NCI-H2107 (cell line): ENCODE measurements at regions not wholly inside any gene's neighbourhood (a gene's known extent, or its start where the extent isn't known, plus 50 kb on each side); places are given as distances from the start of the nearest gene placed in this dataset.
"Not testable (repeated sequence)": the region's sequence is repeated elsewhere in the genome, so short reads cannot be mapped to it uniquely, and the experiment has no call there.

ENCODE experiments used
- DNase-seq: peaks from one replicate; lab custom pipeline; 2025; lab: John Stamatoyannopoulos, UW

DNA sequence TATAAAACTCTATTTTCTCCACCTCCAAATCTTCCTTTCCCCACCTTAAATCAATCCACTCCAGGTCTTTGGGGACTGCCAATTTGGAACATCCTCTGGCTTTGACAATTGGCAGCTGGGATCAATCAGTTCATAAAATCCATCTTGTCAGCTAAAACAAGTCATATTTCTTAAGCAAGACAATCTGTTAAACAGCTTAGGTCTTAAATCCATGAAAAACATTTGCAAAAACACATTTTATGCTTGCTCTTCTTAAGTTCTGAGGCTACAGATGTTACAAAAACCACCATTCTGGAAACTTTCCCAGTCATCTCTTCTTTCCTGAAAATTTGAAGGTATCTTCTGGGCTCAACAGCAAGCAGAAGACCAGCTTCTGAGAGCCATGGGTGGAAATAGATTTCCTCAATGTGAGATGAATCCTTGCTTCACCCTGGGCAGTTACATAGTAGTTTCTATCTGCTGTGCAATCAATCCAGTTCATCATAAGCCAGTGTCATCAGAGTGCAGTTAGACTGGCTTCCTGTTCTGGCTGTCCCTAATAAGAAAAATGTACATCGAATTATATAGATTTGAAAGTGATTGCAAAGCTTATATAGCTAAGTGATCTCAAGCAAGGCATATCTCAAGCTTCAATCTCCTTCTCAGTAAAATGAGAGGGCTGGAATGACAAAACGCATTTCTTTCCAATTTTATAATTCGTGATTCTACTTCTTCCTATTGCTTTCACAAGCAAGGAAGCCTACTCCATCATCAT is 402.7 kb upstream of the INTU start:
- DNase-seq, result no peak

GRCh38 chr4:127236889-127237288 is 395.9 kb upstream of the INTU start:
- no peak for DNase-seq

DNA sequence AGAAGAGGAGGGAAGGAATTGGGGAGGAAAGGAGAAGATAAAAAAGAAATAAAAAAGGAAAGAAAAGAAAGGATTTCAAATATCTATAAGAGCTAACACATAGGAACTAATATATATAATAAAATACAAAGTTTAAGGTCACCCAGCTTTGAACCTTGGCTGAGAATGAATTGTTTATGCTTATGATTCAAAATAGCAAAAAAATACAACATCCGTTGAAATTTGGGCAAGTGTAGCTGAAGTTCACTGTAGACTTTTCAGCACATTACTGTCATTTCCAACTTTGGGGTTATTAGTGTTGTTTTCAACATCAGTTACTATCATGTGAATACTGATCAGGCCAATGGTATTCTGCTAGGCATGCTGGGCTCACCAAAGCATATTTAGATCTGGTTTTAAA is 395.2 kb upstream of the INTU start:
- no peak for DNase-seq

DNA sequence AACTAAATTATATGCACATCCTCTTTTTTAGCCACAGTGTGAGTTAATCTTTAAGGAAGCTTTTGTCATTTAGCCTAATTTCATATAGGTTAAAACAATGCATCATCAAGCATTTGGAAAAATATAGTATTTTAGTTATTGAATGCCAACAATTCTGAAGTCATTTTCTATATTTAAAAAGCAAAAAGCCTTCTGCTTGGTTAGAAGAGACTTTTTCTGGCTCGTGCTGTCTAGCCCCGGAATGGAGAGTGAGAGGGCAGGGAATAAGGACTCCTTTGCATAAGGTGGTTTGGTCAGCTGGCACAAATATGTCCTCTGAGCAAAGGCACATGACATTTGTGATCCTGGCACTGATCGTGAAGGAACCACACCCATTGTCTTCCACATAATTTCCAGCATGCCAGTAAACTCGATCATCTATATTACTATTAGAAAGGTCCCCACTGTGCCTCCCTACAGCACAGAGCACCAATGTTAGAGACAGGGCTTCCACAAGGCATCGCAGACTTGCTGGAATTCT is 393.7 kb upstream of the INTU start:
- no peak for DNase-seq

DNA sequence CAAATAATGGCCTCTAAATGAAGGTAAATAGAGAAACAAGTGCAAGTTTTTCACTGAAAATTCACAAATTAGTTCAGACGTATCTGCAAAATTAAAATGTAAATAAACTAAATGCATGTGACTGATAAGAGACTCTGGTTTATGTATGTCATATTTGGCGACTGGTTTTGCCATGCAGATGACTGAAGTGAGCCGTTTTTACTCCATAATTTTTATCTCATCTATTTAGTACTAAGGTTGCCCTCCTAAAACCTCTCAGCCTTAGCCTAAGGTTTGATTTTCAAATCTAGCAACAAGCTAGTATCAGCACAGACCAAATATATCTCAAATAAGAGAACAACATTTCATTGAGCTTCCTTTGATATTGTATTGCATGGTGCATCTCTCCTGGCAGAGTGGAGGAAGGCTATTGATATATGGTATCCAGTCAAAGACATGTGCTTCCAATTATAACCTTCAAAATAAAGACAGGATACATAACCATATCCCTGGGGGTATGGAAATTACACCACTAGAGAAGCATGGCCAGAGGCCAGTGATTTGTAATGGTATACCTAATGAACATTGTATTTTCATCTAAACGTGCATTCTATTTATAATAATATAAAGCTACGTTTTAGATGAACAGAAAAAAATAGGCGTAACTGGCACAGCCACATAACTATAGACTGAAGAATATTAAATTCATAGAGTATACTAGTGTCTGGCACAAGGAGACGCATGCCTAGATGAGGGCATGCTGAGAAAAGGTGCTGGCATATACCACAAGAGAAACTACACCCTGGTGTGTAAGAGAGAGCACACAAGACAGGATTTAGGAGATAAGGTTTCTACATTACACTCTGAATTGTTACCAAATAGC is 392.6 kb upstream of the INTU start:
- DNase-seq, result no peak

GRCh38 chr4:127240764-127241105 is 392.0 kb upstream of the INTU start:
- no peak for DNase-seq

DNA sequence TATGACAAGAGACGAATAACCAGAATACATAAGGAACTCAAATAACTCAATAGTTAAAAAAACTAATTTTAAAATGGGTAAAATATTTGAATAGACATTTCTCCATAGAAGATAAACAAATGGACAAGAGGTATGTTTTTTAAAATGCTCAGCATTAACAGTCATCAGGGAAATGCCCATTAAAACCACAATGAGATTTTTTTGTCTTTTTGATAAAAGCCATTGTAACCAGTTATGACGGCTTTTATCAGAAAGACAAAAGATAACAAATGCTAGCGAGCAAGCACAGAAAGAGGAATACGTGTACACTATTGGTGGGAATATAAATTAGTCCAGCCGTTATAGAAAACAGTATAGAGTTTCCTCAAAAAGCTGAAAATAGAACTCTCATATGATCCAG is 388.2 kb upstream of the INTU start:
- DNase-seq, result no peak

- no peak for DNase-seq
These were observed 385.5 kb upstream of the INTU start for GRCh38 chr4:127246963-127247952.

- no peak for DNase-seq
These were observed 383.5 kb upstream of the INTU start for GRCh38 chr4:127249066-127249766.

DNA sequence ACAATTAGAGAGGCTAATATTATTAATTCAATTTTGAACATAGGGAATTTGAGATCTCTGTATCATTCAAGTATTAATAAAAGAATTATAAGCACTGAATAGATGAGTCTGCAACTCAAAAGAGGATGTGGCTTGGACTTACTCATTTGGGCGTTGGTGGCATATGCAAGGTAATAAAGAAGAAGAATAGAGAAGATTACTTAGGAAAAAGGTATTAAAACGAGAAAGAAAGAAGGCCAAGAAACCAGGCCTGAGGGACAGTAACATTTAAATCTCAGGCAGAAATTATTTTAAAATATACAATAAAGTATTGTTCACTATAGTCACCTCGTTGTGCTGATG is 383.0 kb upstream of the INTU start:
- DNase-seq, result no peak

DNA sequence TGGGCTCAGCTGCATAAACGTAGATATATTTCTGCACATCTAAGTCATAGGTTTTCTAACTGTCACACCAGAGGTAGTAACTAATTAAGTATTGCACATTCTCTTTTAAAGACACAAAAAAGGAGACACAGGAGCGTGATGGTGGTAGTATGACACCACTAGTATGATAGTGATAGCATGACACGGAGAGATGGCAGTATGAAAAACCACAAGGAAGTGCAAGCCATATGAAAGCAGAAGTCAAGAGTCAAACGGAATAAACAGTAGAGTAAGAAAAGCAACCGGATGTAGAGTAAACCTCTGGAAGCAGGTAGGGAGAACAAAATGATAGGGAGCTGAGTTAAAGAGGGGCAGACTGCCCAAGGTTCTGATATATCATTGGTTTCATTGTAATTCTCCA is 382.2 kb upstream of the INTU start:
- DNase-seq, result no peak

- no peak for DNase-seq
These were observed 381.3 kb upstream of the INTU start for GRCh38 chr4:127251423-127251822.

- no peak for DNase-seq
These were observed 376.3 kb upstream of the INTU start for GRCh38 chr4:127256500-127256899.

DNA sequence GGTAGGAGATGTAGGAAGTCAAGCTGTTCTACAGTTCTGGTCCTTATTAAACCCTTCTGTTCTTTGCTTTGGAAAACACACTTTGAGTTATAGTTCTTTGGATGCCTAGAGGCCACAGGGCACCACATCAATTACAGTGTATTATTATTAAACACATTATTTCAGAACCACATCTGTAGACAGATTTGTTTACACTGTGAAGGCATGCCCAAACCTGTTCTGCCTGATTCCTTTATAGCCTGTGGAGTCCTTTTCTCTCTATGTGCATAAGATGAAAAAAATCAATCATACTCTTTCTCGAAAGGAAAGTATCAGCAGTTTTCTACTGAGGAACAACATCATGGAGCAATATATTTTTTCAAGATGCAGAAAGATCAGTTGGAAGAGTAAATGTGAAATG is 371.3 kb upstream of the INTU start:
- no peak for DNase-seq

GRCh38 chr4:127268367-127268766 is 364.4 kb upstream of the INTU start:
- no peak for DNase-seq

- DNase-seq, result not testable (repeated sequence)
These were observed 355.7 kb upstream of the INTU start for GRCh38 chr4:127277023-127277422.

GRCh38 chr4:127284236-127284635 is 348.5 kb upstream of the INTU start:
- no peak for DNase-seq

GRCh38 chr4:127291316-127291715 is 341.4 kb upstream of the INTU start:
- no peak for DNase-seq

- DNase-seq, result no peak
These were observed 339.3 kb upstream of the INTU start for GRCh38 chr4:127293496-127293895.

DNA sequence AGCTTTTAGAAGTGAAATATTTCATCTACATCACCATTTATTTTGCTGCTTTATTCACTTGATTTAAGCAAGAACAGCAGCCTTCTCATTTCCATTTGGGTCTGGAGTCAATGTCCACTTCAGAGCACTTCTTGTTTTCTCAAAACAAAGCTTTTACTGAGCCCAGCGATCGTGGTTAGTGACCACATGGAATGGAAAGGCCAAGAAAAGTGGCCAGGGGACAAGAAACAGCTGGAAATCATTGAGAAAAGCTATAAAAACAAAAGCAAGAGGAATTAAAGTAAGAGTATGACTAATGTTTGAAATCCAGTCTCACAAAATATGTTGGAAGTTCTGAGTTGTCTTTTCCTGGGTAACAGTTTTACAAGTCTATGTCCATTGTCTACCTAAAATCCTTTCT is 328.4 kb upstream of the INTU start:
- no peak for DNase-seq

GRCh38 chr4:127307996-127308395 is 324.8 kb upstream of the INTU start:
- no peak for DNase-seq
